ENCODE measurements at regions not wholly inside any gene's neighbourhood (a gene's known extent, or its start where the extent isn't known, plus 50 kb on each side); places are given as distances from the start of the nearest gene placed in this dataset.

- TF ChIP-seq CTCF (conservative IDR thresholded peaks at IDR 0.05; ENCODE audit: low read depth, low read length) (no peak), EZH2 (IDR thresholded peaks at IDR 0.05; ENCODE audit: borderline replicate concordance, low read depth, low read length, poor library complexity, severe bottlenecking) (no peak)
Measured at GRCh38 chr11:23480736-23481135, 620.5 kb upstream of the CCDC179 start.
